ENCODE measurements at regions not wholly inside any gene's neighbourhood (a gene's known extent, or its start where the extent isn't known, plus 50 kb on each side); places are given as distances from the start of the nearest gene placed in this dataset.

GRCh38 chr5:82884821-82885471 lies 192.2 kb downstream of the TMEM167A start:
- Histone ChIP-seq H3K4me1 (peaks cover 5% of the 10 kb centered on the region), H3K27me3 (no peaks in the 10 kb centered on the region), H2AFZ (replicated peaks) (no peak overlapping the region), H3K79me2 (ENCODE audit: low read depth) (no peaks in the 10 kb centered on the region), H4K20me1 (ENCODE audit: low read depth) (no peaks in the 10 kb centered on the region), H3K36me3 (no peaks in the 10 kb centered on the region), H3K4me2 (no peak overlapping the region), H3K9me3 (ENCODE audit: low read depth) (no peaks in the 10 kb centered on the region), H3K9ac (no peak overlapping the region), H3K4me3 (no peak overlapping the region), H3F3A (ENCODE audit: low read depth) (no peaks in the 10 kb centered on the region), H3K27ac (no peak overlapping the region)
- no peak overlapping the region for H3K4me3 Mint-ChIP-seq
- TF ChIP-seq, protein P1, sequence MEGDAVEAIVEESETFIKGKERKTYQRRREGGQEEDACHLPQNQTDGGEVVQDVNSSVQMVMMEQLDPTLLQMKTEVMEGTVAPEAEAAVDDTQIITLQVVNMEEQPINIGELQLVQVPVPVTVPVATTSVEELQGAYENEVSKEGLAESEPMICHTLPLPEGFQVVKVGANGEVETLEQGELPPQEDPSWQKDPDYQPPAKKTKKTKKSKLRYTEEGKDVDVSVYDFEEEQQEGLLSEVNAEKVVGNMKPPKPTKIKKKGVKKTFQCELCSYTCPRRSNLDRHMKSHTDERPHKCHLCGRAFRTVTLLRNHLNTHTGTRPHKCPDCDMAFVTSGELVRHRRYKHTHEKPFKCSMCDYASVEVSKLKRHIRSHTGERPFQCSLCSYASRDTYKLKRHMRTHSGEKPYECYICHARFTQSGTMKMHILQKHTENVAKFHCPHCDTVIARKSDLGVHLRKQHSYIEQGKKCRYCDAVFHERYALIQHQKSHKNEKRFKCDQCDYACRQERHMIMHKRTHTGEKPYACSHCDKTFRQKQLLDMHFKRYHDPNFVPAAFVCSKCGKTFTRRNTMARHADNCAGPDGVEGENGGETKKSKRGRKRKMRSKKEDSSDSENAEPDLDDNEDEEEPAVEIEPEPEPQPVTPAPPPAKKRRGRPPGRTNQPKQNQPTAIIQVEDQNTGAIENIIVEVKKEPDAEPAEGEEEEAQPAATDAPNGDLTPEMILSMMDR (IDR thresholded peaks at IDR 0.05): no peak
- TF ChIP-seq EZH2 (IDR thresholded peaks at IDR 0.05): no peak
- TF ChIP-seq EZH2phosphoT487 (IDR thresholded peaks at IDR 0.05): no peak
- peaks cover 15% of the 10 kb centered on the region for H3K9me3 Mint-ChIP-seq
- H3K27me3 Mint-ChIP-seq (ENCODE audit: insufficient read depth, low read depth): no peaks in the 10 kb centered on the region
- H3K4me1 Mint-ChIP-seq: peaks cover 6% of the 10 kb centered on the region
- peaks cover 3% of the 10 kb centered on the region for H3K36me3 Mint-ChIP-seq
- no peak overlapping the region for H3K27ac Mint-ChIP-seq
- no peak for DNase-seq (ENCODE audit: low spot score)

DNA sequence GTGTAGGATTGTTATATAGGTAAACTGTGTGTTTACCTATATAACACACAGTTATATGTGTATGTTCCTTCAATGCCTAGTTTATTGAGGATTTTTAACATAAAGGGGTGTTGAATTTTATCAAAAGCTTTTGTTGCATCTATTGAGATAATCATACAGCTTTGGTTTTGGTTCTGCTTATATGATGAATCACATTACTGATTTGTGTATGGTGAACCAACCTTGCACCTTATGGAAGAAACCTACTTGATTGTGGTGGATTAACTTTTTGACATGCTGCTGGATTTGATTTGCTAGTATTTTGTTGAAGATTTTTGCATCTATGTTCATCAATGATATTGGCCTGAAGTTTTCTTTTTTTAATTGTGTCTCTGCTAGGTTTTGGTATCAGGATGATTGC lies 194.9 kb downstream of the TMEM167A start:
- H3K4me2 ChIP-seq: no peak overlapping the region
- no peak overlapping the region for H3K27ac Mint-ChIP-seq
- peaks cover 2% of the 10 kb centered on the region for H3K27me3 Mint-ChIP-seq (ENCODE audit: insufficient read depth, low read depth)
- no peaks in the 10 kb centered on the region for H3K79me2 ChIP-seq (ENCODE audit: low read depth)
- no peak overlapping the region for H3K4me3 Mint-ChIP-seq
- no peak overlapping the region for H2AFZ ChIP-seq (replicated peaks)
- DNase-seq (ENCODE audit: low spot score): no peak
- H3K36me3 ChIP-seq: no peaks in the 10 kb centered on the region
- H3F3A ChIP-seq (ENCODE audit: low read depth): no peaks in the 10 kb centered on the region
- H3K9me3 ChIP-seq (ENCODE audit: low read depth): peaks cover 21% of the 10 kb centered on the region
- no peak overlapping the region for H3K27ac ChIP-seq
- no peak overlapping the region for H3K9ac ChIP-seq
- peaks cover 35% of the 10 kb centered on the region for H3K9me3 Mint-ChIP-seq
- H4K20me1 ChIP-seq (ENCODE audit: low read depth): no peaks in the 10 kb centered on the region
- H3K27me3 ChIP-seq: no peaks in the 10 kb centered on the region
- H3K4me1 Mint-ChIP-seq: peaks cover 6% of the 10 kb centered on the region
- TF ChIP-seq, protein P1 (IDR thresholded peaks at IDR 0.05): no peak
- TF ChIP-seq EZH2phosphoT487 (IDR thresholded peaks at IDR 0.05): no peak
- TF ChIP-seq EZH2 (IDR thresholded peaks at IDR 0.05): no peak
- H3K4me1 ChIP-seq: peaks cover 5% of the 10 kb centered on the region
- H3K36me3 Mint-ChIP-seq: peaks cover 3% of the 10 kb centered on the region
- no peak overlapping the region for H3K4me3 ChIP-seq

- Histone ChIP-seq H3K27ac (no peak overlapping the region), H3K4me3 (no peak overlapping the region), H3K9me3 (ENCODE audit: low read depth) (peaks cover 21% of the 10 kb centered on the region), H3F3A (ENCODE audit: low read depth) (no peaks in the 10 kb centered on the region), H3K36me3 (no peaks in the 10 kb centered on the region), H3K79me2 (ENCODE audit: low read depth) (no peaks in the 10 kb centered on the region), H2AFZ (replicated peaks) (no peak overlapping the region), H3K9ac (no peak overlapping the region), H3K27me3 (no peaks in the 10 kb centered on the region), H3K4me1 (peaks cover 5% of the 10 kb centered on the region), H3K4me2 (no peak overlapping the region), H4K20me1 (ENCODE audit: low read depth) (no peaks in the 10 kb centered on the region)
- Mint-ChIP-seq H3K4me3 (no peak overlapping the region), H3K36me3 (peaks cover 3% of the 10 kb centered on the region), H3K27me3 (ENCODE audit: insufficient read depth, low read depth) (peaks cover 2% of the 10 kb centered on the region), H3K9me3 (peaks cover 40% of the 10 kb centered on the region), H3K4me1 (peaks cover under 1% of the 10 kb centered on the region), H3K27ac (no peak overlapping the region)
- TF ChIP-seq EZH2phosphoT487 (IDR thresholded peaks at IDR 0.05): no peak
- TF ChIP-seq, protein P1 (IDR thresholded peaks at IDR 0.05): no peak
- no peak for TF ChIP-seq EZH2 (IDR thresholded peaks at IDR 0.05)
- DNase-seq (ENCODE audit: low spot score): no peak
Measured at GRCh38 chr5:82881571-82882174, 195.5 kb downstream of the TMEM167A start.
